ENCODE measurements at regions not wholly inside any gene's neighbourhood (a gene's known extent, or its start where the extent isn't known, plus 50 kb on each side); places are given as distances from the start of the nearest gene placed in this dataset.

- TF ChIP-seq CTCF (IDR thresholded peaks at IDR 0.05; ENCODE audit: low read length) (no peak), EZH2 (IDR thresholded peaks at IDR 0.05; ENCODE audit: borderline replicate concordance, low read length) (no peak)
Observed at GRCh38 chr14:71361336-71361735, 454.1 kb downstream of the PCNX1 start.

Data from OCI-LY1 (cell line).